Upper lobe of left lung (tissue), 6 donors: ENCODE measurements at regions not wholly inside any gene's neighbourhood (a gene's known extent, or its start where the extent isn't known, plus 50 kb on each side); places are given as distances from the start of the nearest gene placed in this dataset.

ENCODE experiments used
- ATAC-seq, 2 donors: fragments of 200-7000 bp; cut with Tn5 transposase; one replicate each; pipeline ENCODE4 v1.9.1; 2022; ENCODE audit warnings: mild to moderate bottlenecking in 2 of 2, moderate library complexity in 2 of 2; ENCODE audit not compliant: low FRiP score in 2 of 2
- DNase-seq, 2 donors: peaks; one replicate each; pipeline ENCODE4 v3.0.0-alpha.2; 2019 to 2020
- H3K27ac ChIP-seq, 4 donors: fragments of 200-600 bp; sonication (generic); one replicate each; pipeline ENCODE4 v1.5.1; 2016 to 2019
- H3K27me3 ChIP-seq, 4 donors: fragments of 200-600 bp; sonication (generic); one replicate each; pipeline ENCODE4 v1.5.1; 2017 to 2019
- H3K36me3 ChIP-seq, 4 donors: fragments of 200-600 bp; sonication (generic); one replicate each; pipeline ENCODE4 v1.5.1; 2016 to 2019
- H3K4me1 ChIP-seq, 4 donors: fragments of 200-600 bp; sonication (generic); one replicate each; pipeline ENCODE4 v1.5.1; 2018 to 2019
- H3K4me3 ChIP-seq, 4 donors: fragments of 200-600 bp; sonication (generic); one replicate each; pipeline ENCODE4 v1.5.1; 2017 to 2019; ENCODE audit warnings: mild to moderate bottlenecking in 2 of 4, moderate library complexity in 1 of 4
- H3K9me3 ChIP-seq, 4 donors: fragments of 200-600 bp; sonication (generic); one replicate each; pipeline ENCODE4 v1.5.1; 2018 to 2019
- EP300 ChIP-seq, 4 donors: sonication (generic); formaldehyde crosslinking; IDR thresholded peaks; one replicate each; pipeline ENCODE4 v1.5.1; 2017; ENCODE audit warnings: antibody characterized with exemption in 4 of 4, control low read depth in 2 of 4
- POLR2A ChIP-seq, 4 donors: fragments of 450-650 bp; IDR thresholded peaks; one replicate each; pipeline ENCODE4 v1.5.1; 2016 to 2017; ENCODE audit warnings: antibody characterized with exemption in 4 of 4, mild to moderate bottlenecking in 2 of 4
- POLR2AphosphoS5 ChIP-seq, 2 donors: sonication (generic); formaldehyde crosslinking; IDR thresholded peaks; one replicate each; pipeline ENCODE4 v1.5.1; 2017; ENCODE audit warnings: antibody characterized with exemption in 2 of 2
- WGBS, 2 donors: methylation state at CpG; one replicate each; pipeline ENCODE4 v1.1.5; 2017 to 2018; 5-methylcytosine and 5-hydroxymethylcytosine counted together
- TF ChIP-seq, protein P1 (sequence below), 6 experiments: fragments of 450-650 bp in 4 of 6; fragments of 200-600 bp in 2 of 6; sonication (generic) in 2 of 6; IDR thresholded peaks; one replicate each; pipeline ENCODE4 v1.5.1; 2016 to 2019; ENCODE audit warnings: antibody characterized with exemption in 6 of 6
- donor health status: DM: no; HTN: no; CAD: no; lungs with moderate emphysema.
- donor health status: DM: no; HTN: yes; CAD: no; lungs with severe emphysema.

GRCh38 chr2:180141600-180141999 is 134.5 kb upstream of the CWC22 start:
- ATAC-seq (no peak), DNase-seq (no peak)
- H3K27me3 ChIP-seq: no peaks in the 10 kb centered on the region
- WGBS, 2 donors: 60 to 66% methylated on average over 2 of the region's 2 CpGs
- no peaks in the 10 kb centered on the region for H3K9me3 ChIP-seq
- no peaks in the 10 kb centered on the region for H3K4me1 ChIP-seq
- H3K4me3 ChIP-seq: no peak overlapping the region
- H3K36me3 ChIP-seq: no peaks in the 10 kb centered on the region
- TF ChIP-seq POLR2A (IDR thresholded peaks at IDR 0.05) (no peak), POLR2AphosphoS5 (IDR thresholded peaks at IDR 0.05) (no peak), EP300 (IDR thresholded peaks at IDR 0.05) (no peak)
- TF ChIP-seq, protein P1, sequence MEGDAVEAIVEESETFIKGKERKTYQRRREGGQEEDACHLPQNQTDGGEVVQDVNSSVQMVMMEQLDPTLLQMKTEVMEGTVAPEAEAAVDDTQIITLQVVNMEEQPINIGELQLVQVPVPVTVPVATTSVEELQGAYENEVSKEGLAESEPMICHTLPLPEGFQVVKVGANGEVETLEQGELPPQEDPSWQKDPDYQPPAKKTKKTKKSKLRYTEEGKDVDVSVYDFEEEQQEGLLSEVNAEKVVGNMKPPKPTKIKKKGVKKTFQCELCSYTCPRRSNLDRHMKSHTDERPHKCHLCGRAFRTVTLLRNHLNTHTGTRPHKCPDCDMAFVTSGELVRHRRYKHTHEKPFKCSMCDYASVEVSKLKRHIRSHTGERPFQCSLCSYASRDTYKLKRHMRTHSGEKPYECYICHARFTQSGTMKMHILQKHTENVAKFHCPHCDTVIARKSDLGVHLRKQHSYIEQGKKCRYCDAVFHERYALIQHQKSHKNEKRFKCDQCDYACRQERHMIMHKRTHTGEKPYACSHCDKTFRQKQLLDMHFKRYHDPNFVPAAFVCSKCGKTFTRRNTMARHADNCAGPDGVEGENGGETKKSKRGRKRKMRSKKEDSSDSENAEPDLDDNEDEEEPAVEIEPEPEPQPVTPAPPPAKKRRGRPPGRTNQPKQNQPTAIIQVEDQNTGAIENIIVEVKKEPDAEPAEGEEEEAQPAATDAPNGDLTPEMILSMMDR (IDR thresholded peaks at IDR 0.05): no peak
- no peak overlapping the region for H3K27ac ChIP-seq

DNA sequence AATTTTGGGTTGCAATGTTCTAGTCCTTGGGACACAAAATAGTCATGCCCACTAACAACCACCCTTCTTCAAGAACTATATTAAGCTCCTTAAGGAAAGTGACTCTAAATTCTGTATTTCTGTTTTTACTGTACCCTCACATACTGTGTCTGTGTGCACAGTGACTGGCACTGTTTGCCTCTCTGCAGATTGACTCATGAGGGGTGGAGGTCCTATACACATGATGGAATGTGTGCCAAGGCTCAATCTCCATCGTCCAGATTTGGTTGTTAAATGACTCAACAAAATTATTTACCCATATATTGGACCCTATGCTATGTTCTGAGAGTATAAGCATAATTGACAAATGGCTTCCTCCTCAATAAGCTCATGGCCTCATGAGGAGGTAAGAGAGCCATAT is 126.6 kb upstream of the CWC22 start:
- ATAC-seq: no peak
- H3K4me1 ChIP-seq: no peaks in the 10 kb centered on the region

DNA sequence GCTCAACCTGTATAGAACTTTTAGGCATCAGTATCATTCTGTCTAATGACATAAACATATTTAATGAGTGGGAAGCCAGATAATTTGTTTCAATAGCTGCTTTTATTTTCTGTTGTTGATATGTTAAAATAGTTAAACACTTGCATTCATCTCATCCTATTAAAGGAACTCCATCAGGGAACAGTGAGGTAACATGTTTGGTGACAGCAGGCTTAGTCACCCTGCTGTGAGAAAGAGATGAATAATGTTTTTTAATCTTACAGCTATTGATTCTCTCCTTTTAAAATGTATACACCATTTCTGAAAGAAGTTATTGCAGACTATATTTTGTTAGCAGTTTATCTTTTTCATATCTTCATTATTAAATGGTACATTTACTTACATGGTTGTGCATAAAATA is 123.3 kb upstream of the CWC22 start:
- Histone ChIP-seq H3K9me3 (no peaks in the 10 kb centered on the region), H3K4me1 (no peaks in the 10 kb centered on the region), H3K27me3 (no peaks in the 10 kb centered on the region), H3K36me3 (no peaks in the 10 kb centered on the region), H3K27ac (no peak overlapping the region), H3K4me3 (no peak overlapping the region)
- ATAC-seq (no peak), DNase-seq (no peak)
- TF ChIP-seq POLR2AphosphoS5 (IDR thresholded peaks at IDR 0.05) (no peak), EP300 (IDR thresholded peaks at IDR 0.05) (no peak), POLR2A (IDR thresholded peaks at IDR 0.05) (no peak)
- TF ChIP-seq, protein P1 (IDR thresholded peaks at IDR 0.05): no peak

More for the DNA sequence above, 126.6 kb upstream of the CWC22 start:
- Histone ChIP-seq H3K27ac (no peak overlapping the region), H3K36me3 (no peaks in the 10 kb centered on the region), H3K27me3 (no peaks in the 10 kb centered on the region), H3K4me3 (no peak overlapping the region), H3K9me3 (no peaks in the 10 kb centered on the region)
- no peak for DNase-seq
- TF ChIP-seq POLR2A (IDR thresholded peaks at IDR 0.05): no peak
- no peak for TF ChIP-seq POLR2AphosphoS5 (IDR thresholded peaks at IDR 0.05)
- TF ChIP-seq, protein P1 (IDR thresholded peaks at IDR 0.05): no peak
- no peak for TF ChIP-seq EP300 (IDR thresholded peaks at IDR 0.05)
- WGBS, 2 donors: 22 to 65% methylated on average over 1 of the region's 1 CpG

GRCh38 chr2:180128861-180129260 is 121.8 kb upstream of the CWC22 start:
- Histone ChIP-seq H3K4me3 (no peak overlapping the region), H3K27me3 (no peaks in the 10 kb centered on the region), H3K4me1 (no peaks in the 10 kb centered on the region), H3K9me3 (no peaks in the 10 kb centered on the region), H3K36me3 (no peaks in the 10 kb centered on the region), H3K27ac (no peak overlapping the region)
- 88 to 90% methylated on average over 2 of the region's 2 CpGs for WGBS, 2 donors
- ATAC-seq (no peak), DNase-seq (no peak)
- TF ChIP-seq POLR2A (IDR thresholded peaks at IDR 0.05) (no peak), POLR2AphosphoS5 (IDR thresholded peaks at IDR 0.05) (no peak)
- TF ChIP-seq, protein P1 (IDR thresholded peaks at IDR 0.05): no peak

- WGBS, 2 donors: 23 to 33% methylated on average over 13 of the region's 13 CpGs
- DNase-seq: peak in 1 of 2 donors; percentile 59
- H3K9me3 ChIP-seq: no peaks in the 10 kb centered on the region
- TF ChIP-seq, protein P1 (IDR thresholded peaks at IDR 0.05): peak in 4 of 6 experiments; percentile 11 to 31 (median 25)
- TF ChIP-seq POLR2AphosphoS5 (IDR thresholded peaks at IDR 0.05): no peak
- H3K27ac ChIP-seq: no peak overlapping the region
- no peaks in the 10 kb centered on the region for H3K36me3 ChIP-seq
- ATAC-seq: peak; percentile 78 to 92
- H3K4me3 ChIP-seq: no peak overlapping the region
- no peaks in the 10 kb centered on the region for H3K4me1 ChIP-seq
- no peaks in the 10 kb centered on the region for H3K27me3 ChIP-seq
Measured at GRCh38 chr2:180125245-180125962, 118.3 kb upstream of the CWC22 start.
